Mesenchymal stem cell (in vitro differentiated cells and primary cell): ENCODE measurements at regions not wholly inside any gene's neighbourhood (a gene's known extent, or its start where the extent isn't known, plus 50 kb on each side); places are given as distances from the start of the nearest gene placed in this dataset.

Experiments used
- DNase-seq: peaks from one replicate; pipeline ENCODE4 v3.0.0-alpha.2; 2013
- H2AFZ ChIP-seq: one replicate; pipeline ENCODE4 v1.6.1; 2013; ENCODE audit warnings: low read depth, mild to moderate bottlenecking, control low read depth, inconsistent platforms, low read length, moderate library complexity
- H2AK5ac ChIP-seq: 2 replicates; pipeline ENCODE4 v1.6.1; 2013; ENCODE audit warnings: low read length, moderate library complexity, mild to moderate bottlenecking, inconsistent platforms; ENCODE audit not compliant: severe bottlenecking
- H2BK120ac ChIP-seq: one replicate; pipeline ENCODE4 v1.6.1; 2013; ENCODE audit warnings: low read depth, mild to moderate bottlenecking, inconsistent platforms, low read length, moderate library complexity
- H2BK12ac ChIP-seq, 2 experiments: one replicate each; pipeline ENCODE4 v1.6.1; 2013; ENCODE audit warnings: inconsistent platforms in 2 of 2, low read length in 2 of 2, mild to moderate bottlenecking in 2 of 2, moderate library complexity in 2 of 2, control low read depth in 1 of 2
- H2BK15ac ChIP-seq: one replicate; pipeline ENCODE4 v1.6.1; 2013; ENCODE audit warnings: mild to moderate bottlenecking, low read depth, inconsistent platforms; ENCODE audit not compliant: poor library complexity, severe bottlenecking
- H2BK5ac ChIP-seq: 2 replicates; pipeline ENCODE4 v1.6.1; 2013; ENCODE audit warnings: low read depth, mild to moderate bottlenecking, low read length, control low read depth, inconsistent platforms; ENCODE audit not compliant: poor library complexity, severe bottlenecking
- H3K14ac ChIP-seq, 2 experiments: one replicate each; pipeline ENCODE4 v1.6.1; 2013; ENCODE audit warnings: inconsistent platforms in 2 of 2, low read length in 2 of 2, control low read depth in 1 of 2, mild to moderate bottlenecking in 1 of 2, moderate library complexity in 1 of 2
- H3K18ac ChIP-seq, 2 experiments: one replicate each; pipeline ENCODE4 v1.6.1; 2013; ENCODE audit warnings: inconsistent platforms in 2 of 2, low read length in 2 of 2, control low read depth in 1 of 2, low read depth in 1 of 2, mild to moderate bottlenecking in 1 of 2
- H3K23ac ChIP-seq, 2 experiments: one replicate each; pipeline ENCODE4 v1.6.1; 2013; ENCODE audit warnings: inconsistent platforms in 2 of 2, low read length in 2 of 2, mild to moderate bottlenecking in 2 of 2, moderate library complexity in 2 of 2, control low read depth in 1 of 2
- H3K27ac ChIP-seq: 2 replicates; pipeline ENCODE4 v1.5.1; 2013; ENCODE audit warnings: mild to moderate bottlenecking, moderate library complexity, low read length, control low read depth, inconsistent platforms; ENCODE audit not compliant: poor library complexity, severe bottlenecking
- H3K27me3 ChIP-seq, 2 experiments: 2 replicates each; pipeline versions ENCODE4 v1.6.1 to v1.7.0; 2013; ENCODE audit warnings: low read length in 2 of 2, mild to moderate bottlenecking in 2 of 2, moderate library complexity in 2 of 2, control low read depth in 1 of 2, inconsistent platforms in 1 of 2; ENCODE audit not compliant: control insufficient read depth in 1 of 2, insufficient read depth in 1 of 2
- H3K36me3 ChIP-seq, 2 experiments: 2 replicates each; pipeline versions ENCODE4 v1.6.1 to v1.7.0; 2013; ENCODE audit warnings: low read length in 2 of 2, control low read depth in 1 of 2, inconsistent platforms in 1 of 2, low read depth in 1 of 2, mild to moderate bottlenecking in 1 of 2; ENCODE audit not compliant: insufficient read depth in 2 of 2, control insufficient read depth in 1 of 2
- H3K4ac ChIP-seq, 2 experiments: one replicate each; pipeline ENCODE4 v1.6.1; 2013; ENCODE audit warnings: inconsistent platforms in 2 of 2, low read length in 2 of 2, mild to moderate bottlenecking in 2 of 2, moderate library complexity in 2 of 2, control low read depth in 1 of 2, low read depth in 1 of 2
- H3K4me1 ChIP-seq: 2 replicates; pipeline ENCODE4 v1.6.1; 2013; ENCODE audit warnings: low read depth, low read length, control low read depth; ENCODE audit not compliant: control insufficient read depth, insufficient read depth
- H3K4me2 ChIP-seq: 2 replicates; pipeline ENCODE4 v1.6.1; 2013; ENCODE audit warnings: low read length, mild to moderate bottlenecking, inconsistent platforms; ENCODE audit not compliant: poor library complexity, severe bottlenecking
- H3K4me3 ChIP-seq, 2 experiments: 2 replicates each; pipeline versions ENCODE4 v1.5.1 to v1.7.0; 2013; ENCODE audit warnings: low read length in 2 of 2, mild to moderate bottlenecking in 2 of 2, control low read depth in 1 of 2, low read depth in 1 of 2; ENCODE audit not compliant: insufficient read depth in 1 of 2
- H3K79me1 ChIP-seq: replicated peaks from 2 replicates; pipeline ENCODE4 v1.6.1; 2013; ENCODE audit warnings: mild to moderate bottlenecking, control low read depth, low read length, inconsistent platforms; ENCODE audit not compliant: poor library complexity, severe bottlenecking
- H3K9ac ChIP-seq: 2 replicates; pipeline ENCODE4 v1.7.0; 2013; ENCODE audit warnings: mild to moderate bottlenecking, low read length, moderate library complexity
- H3K9me3 ChIP-seq: 2 replicates; pipeline ENCODE4 v1.7.0; 2013; ENCODE audit warnings: mild to moderate bottlenecking, low read length; ENCODE audit not compliant: control insufficient read depth
- H4K8ac ChIP-seq: one replicate; pipeline ENCODE4 v1.6.1; 2013; ENCODE audit warnings: inconsistent platforms, mild to moderate bottlenecking, low read length, moderate library complexity
- H4K91ac ChIP-seq: one replicate; pipeline ENCODE4 v1.6.1; 2013; ENCODE audit warnings: mild to moderate bottlenecking, low read length, inconsistent platforms
- WGBS: methylation state at CpG from one replicate; pipeline ENCODE4 v1.1.7; 2013; ENCODE audit warnings: mixed read lengths; 5-methylcytosine and 5-hydroxymethylcytosine counted together

- Histone ChIP-seq H3K23ac (no peak overlapping the region), H3K4me1 (no peaks in the 10 kb centered on the region), H3K14ac (no peak overlapping the region), H2AFZ (no peak overlapping the region), H3K18ac (no peak overlapping the region), H3K27me3 (peaks cover 3 to 27% of the 10 kb centered on the region in 2 experiments), H3K4me3 (no peak overlapping the region), H4K91ac (no peak overlapping the region), H2BK15ac (no peak overlapping the region), H3K79me1 (no peaks in the 10 kb centered on the region), H2BK12ac (peak overlapping the region in 1 of 2 experiments; percentile 32), H2AK5ac (no peak overlapping the region), H4K8ac (no peak overlapping the region), H3K9ac (peak overlapping the region; percentile 42), H3K9me3 (peaks cover 21% of the 10 kb centered on the region), H3K4ac (no peak overlapping the region), H2BK5ac (no peak overlapping the region), H2BK120ac (no peak overlapping the region), H3K27ac (no peak overlapping the region), H3K4me2 (no peak overlapping the region), H3K36me3 (no peaks in the 10 kb centered on the region)
- DNase-seq, result no peak
- 94% methylated on average over 5 of the region's 6 CpGs for whole genome bisulfite sequencing
Measured at GRCh38 chr3:72194458-72194857, 409.5 kb upstream of the PROK2 start.

DNA sequence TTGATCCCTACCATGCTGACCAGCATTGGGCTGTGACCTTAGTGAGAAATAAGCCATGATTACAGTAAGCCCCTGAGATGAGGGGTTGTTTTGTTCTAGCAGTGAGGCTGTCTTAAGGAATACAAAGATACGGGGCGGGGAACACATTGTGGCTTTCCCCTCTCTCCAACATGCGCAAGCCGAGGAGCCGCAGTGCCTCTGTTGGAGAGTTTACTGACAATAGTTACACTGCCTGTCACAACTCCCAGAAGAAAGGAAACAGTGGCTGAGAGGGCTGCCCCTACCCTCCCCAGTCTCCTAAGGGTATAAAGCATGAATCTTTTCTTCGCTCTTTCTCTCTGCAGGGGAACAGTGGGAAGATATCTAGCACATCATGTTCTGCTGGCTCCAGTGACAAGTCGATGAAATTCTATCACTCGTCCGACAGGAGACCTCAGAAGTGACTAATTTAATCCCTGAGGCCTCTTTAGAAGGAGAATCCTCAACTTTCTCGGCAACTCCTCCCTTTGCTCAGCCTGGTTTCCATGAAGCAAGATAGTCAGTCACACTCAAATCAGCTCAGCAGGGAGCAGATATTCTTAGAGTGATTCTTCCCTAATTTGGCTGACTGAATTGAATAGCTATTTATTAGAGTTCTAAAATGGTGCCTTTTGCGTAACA is 409.0 kb upstream of the PROK2 start:
- Histone ChIP-seq H3K4me1 (no peaks in the 10 kb centered on the region), H3K9me3 (peaks cover 21% of the 10 kb centered on the region), H3K27ac (no peak overlapping the region), H2AFZ (no peak overlapping the region), H2AK5ac (no peak overlapping the region), H4K8ac (no peak overlapping the region), H2BK15ac (no peak overlapping the region), H3K27me3 (peaks cover 3 to 26% of the 10 kb centered on the region in 2 experiments), H2BK5ac (no peak overlapping the region), H3K23ac (no peak overlapping the region), H3K9ac (peak overlapping the region; percentile 42), H3K18ac (no peak overlapping the region), H3K79me1 (no peaks in the 10 kb centered on the region), H3K14ac (no peak overlapping the region), H3K4me2 (no peak overlapping the region), H3K36me3 (no peaks in the 10 kb centered on the region), H4K91ac (no peak overlapping the region), H2BK12ac (no peak overlapping the region), H3K4ac (no peak overlapping the region), H2BK120ac (no peak overlapping the region), H3K4me3 (no peak overlapping the region)
- DNase-seq, result no peak
- 86% methylated on average over 11 of the region's 11 CpGs for WGBS

GRCh38 chr3:72192572-72192971 is 407.6 kb upstream of the PROK2 start:
- H2BK15ac ChIP-seq, result no peak overlapping the region
- no peaks in the 10 kb centered on the region for H3K4me1 ChIP-seq
- H3K27me3 ChIP-seq, result peaks cover 3 to 23% of the 10 kb centered on the region in 2 experiments
- peaks cover 21% of the 10 kb centered on the region for H3K9me3 ChIP-seq
- H2AK5ac ChIP-seq, result no peak overlapping the region
- H3K4ac ChIP-seq, result no peak overlapping the region
- H3K4me3 ChIP-seq, result peak overlapping the region in 1 of 2 experiments; percentile 22
- H3K79me1 ChIP-seq, result no peaks in the 10 kb centered on the region
- H3K23ac ChIP-seq, result no peak overlapping the region
- H3K27ac ChIP-seq, result no peak overlapping the region
- H3K14ac ChIP-seq, result no peak overlapping the region
- no peak overlapping the region for H3K4me2 ChIP-seq
- H2AFZ ChIP-seq, result no peak overlapping the region
- DNase-seq, result no peak
- no peak overlapping the region for H2BK12ac ChIP-seq
- no peak overlapping the region for H3K9ac ChIP-seq
- WGBS, result 69% methylated on average over 2 of the region's 3 CpGs
- H2BK5ac ChIP-seq, result no peak overlapping the region
- no peaks in the 10 kb centered on the region for H3K36me3 ChIP-seq
- H2BK120ac ChIP-seq, result no peak overlapping the region
- no peak overlapping the region for H4K91ac ChIP-seq
- no peak overlapping the region for H3K18ac ChIP-seq
- no peak overlapping the region for H4K8ac ChIP-seq

DNA sequence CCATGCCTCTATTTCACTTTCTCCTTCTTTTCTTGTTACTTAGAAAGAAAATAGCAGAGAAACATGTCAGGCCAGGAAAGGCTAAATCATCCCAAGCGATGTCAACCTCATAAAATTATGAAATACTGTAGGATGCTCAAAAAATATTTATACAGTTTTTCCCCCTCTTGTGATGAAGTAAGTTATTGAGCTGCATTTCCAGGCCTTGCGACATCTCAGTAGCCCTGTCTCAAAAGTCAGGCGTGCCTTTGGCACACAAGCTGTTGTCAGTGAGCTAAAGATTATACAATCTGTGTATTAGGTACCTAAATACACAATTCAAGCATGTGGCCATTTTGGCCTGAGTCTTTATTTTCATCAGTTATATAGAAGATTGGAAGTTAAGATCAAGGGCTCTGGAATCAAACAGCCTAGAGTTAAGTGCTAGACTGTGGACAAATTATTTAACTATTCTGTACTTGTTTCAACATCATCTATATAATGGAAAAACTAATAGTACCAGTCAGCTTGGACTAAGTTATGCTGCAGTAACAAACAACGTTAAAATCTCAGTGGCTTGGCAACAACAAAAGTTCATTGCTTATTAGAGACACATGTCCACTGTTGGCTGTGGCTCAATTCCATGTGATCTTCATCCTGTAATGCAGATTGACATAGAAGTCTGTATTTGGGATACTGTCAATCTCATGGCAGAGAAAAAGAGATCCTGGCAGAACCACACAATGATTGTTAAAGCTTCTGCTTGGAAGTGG is 406.4 kb upstream of the PROK2 start:
- Histone ChIP-seq H2BK120ac (no peak overlapping the region), H3K4ac (no peak overlapping the region), H2BK12ac (no peak overlapping the region), H2BK15ac (no peak overlapping the region), H2AFZ (no peak overlapping the region), H3K23ac (no peak overlapping the region), H3K9ac (no peak overlapping the region), H2AK5ac (no peak overlapping the region), H2BK5ac (no peak overlapping the region), H3K18ac (no peak overlapping the region), H3K4me3 (no peak overlapping the region), H4K8ac (no peak overlapping the region), H3K4me2 (no peak overlapping the region), H3K4me1 (no peaks in the 10 kb centered on the region), H3K14ac (no peak overlapping the region), H4K91ac (no peak overlapping the region), H3K79me1 (no peaks in the 10 kb centered on the region), H3K27ac (no peak overlapping the region), H3K36me3 (no peaks in the 10 kb centered on the region), H3K27me3 (peaks cover 3 to 22% of the 10 kb centered on the region in 2 experiments), H3K9me3 (peaks cover 21% of the 10 kb centered on the region)
- 100% methylated on average over 1 of the region's 4 CpGs for WGBS
- no peak for DNase-seq
